NCI-H345 treated with DMSO at 0.1 percent for 48 hours (cell line): ENCODE measurements at regions not wholly inside any gene's neighbourhood (a gene's known extent, or its start where the extent isn't known, plus 50 kb on each side); places are given as distances from the start of the nearest gene placed in this dataset.

Source experiments
- DNase-seq: peaks from one replicate; lab custom pipeline; 2025; ENCODE audit not compliant: unreplicated experiment; lab: John Stamatoyannopoulos, UW

GRCh38 chr4:108370291-108371141 is 201.8 kb upstream of the LEF1 start:
- DNase-seq, result no peak

- no peak for DNase-seq
These were observed 200.4 kb upstream of the LEF1 start for GRCh38 chr4:108369035-108369655.

GRCh38 chr4:108367751-108368150 is 199.0 kb upstream of the LEF1 start:
- DNase-seq, result no peak

GRCh38 chr4:108366716-108367115 is 198.0 kb upstream of the LEF1 start:
- no peak for DNase-seq

- no peak for DNase-seq
These were observed 196.8 kb upstream of the LEF1 start for GRCh38 chr4:108365551-108365950.

- no peak for DNase-seq
These were observed 193.2 kb upstream of the LEF1 start for GRCh38 chr4:108361886-108362285.

GRCh38 chr4:108361446-108361820 is 192.7 kb upstream of the LEF1 start:
- DNase-seq, result no peak

- no peak for DNase-seq
These were observed 192.2 kb upstream of the LEF1 start for GRCh38 chr4:108360754-108361445.

GRCh38 chr4:108359986-108360681 is 191.4 kb upstream of the LEF1 start:
- DNase-seq, result no peak

- no peak for DNase-seq
These were observed 190.6 kb upstream of the LEF1 start for GRCh38 chr4:108359130-108359985.

GRCh38 chr4:108355902-108356535 is 187.3 kb upstream of the LEF1 start:
- DNase-seq, result no peak

GRCh38 chr4:108355186-108355901 is 186.6 kb upstream of the LEF1 start:
- DNase-seq, result no peak

GRCh38 chr4:108352664-108353308 is 184.1 kb upstream of the LEF1 start:
- DNase-seq, result no peak

GRCh38 chr4:108351791-108352190 is 183.1 kb upstream of the LEF1 start:
- DNase-seq, result no peak

- DNase-seq, result no peak
These were observed 181.6 kb upstream of the LEF1 start for GRCh38 chr4:108350332-108350731.

- no peak for DNase-seq
These were observed 178.1 kb upstream of the LEF1 start for GRCh38 chr4:108346818-108347210.

GRCh38 chr4:108345862-108346817 is 177.4 kb upstream of the LEF1 start:
- DNase-seq, result no peak
